ENCODE measurements at regions not wholly inside any gene's neighbourhood (a gene's known extent, or its start where the extent isn't known, plus 50 kb on each side); places are given as distances from the start of the nearest gene placed in this dataset.

DNA sequence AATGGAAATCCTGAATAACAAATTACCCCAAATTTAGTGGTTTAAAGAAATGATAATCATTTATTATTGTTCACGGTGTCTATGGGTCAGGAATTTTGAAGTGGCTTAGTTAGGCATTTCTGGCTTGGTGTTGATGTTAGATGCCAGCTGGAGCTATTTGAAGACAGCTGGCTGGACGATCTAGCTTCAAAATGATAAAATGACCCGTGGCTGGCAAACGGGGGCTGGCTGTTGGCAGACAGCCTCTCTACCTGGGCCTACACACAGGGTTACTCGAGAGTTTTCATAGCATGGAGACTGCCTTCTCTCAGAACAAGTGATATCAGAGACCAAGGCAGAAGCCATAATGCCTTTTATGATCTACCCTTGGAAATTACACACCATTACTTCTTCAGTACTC, 285.2 kb downstream of the METTL15 start (continued):
- no peak for TF ChIP-seq ZBTB11 (tag by site-specific recombination; conservative IDR thresholded peaks at IDR 0.05; ENCODE audit: low read depth)
- TF ChIP-seq ZNF416 (tag by site-specific recombination; IDR thresholded peaks at IDR 0.05), result no peak
- no peak for TF ChIP-seq ZNF514 (tag by site-specific recombination; IDR thresholded peaks at IDR 0.05)
- no peak for TF ChIP-seq ZNF404 (tag by site-specific recombination; IDR thresholded peaks at IDR 0.05)
- TF ChIP-seq GLIS2 (tag by site-specific recombination; IDR thresholded peaks at IDR 0.05), result no peak

DNA sequence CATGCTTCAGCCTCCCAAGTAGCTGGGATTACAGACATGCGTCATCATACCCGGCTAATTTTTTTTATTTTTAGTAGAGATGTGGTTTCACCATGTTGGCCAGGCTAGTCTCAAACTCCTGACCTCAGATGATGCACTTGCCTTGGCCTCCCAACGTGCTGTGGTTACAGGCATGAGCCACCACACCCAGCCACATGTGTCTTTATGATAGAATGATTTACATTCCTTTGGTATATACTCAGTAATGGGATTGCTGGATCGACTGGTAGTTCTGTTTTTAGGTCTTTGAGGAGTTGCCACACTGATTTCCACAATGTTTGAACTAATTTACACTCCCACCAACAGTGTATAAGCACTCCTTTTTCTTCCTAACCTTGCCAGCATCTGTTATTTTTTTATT, 276.2 kb downstream of the METTL15 start:
- no peak overlapping the region for H3K27ac ChIP-seq (ENCODE audit: extremely low read depth, low read depth, low read length)
- H3K4me3 ChIP-seq (ENCODE audit: low read depth, low read length), result no peak overlapping the region
- ChIA-PET POLR2A (no interaction called here), CTCF (no interaction called here)
- H3K36me3 ChIP-seq (ENCODE audit: control insufficient read depth in 2 of 2, insufficient read depth in 1 of 2, low read length in 2 of 2), result no peaks in the 10 kb centered on the region
- H3K4me1 ChIP-seq (ENCODE audit: control insufficient read depth, insufficient read depth, low read length), result no peaks in the 10 kb centered on the region
- no peaks in the 10 kb centered on the region for H3K9me3 ChIP-seq (ENCODE audit: control insufficient read depth, insufficient read depth, low read depth, low read length)
- TF ChIP-seq ZNF777 (tag by site-specific recombination; IDR thresholded peaks at IDR 0.05; ENCODE audit: borderline replicate concordance) (no peak), ZNF843 (tag by site-specific recombination; IDR thresholded peaks at IDR 0.05) (no peak), SETDB1 (IDR thresholded peaks at IDR 0.05; ENCODE audit: insufficient read length, low read length) (no peak), ZBTB17 (tag by site-specific recombination; IDR thresholded peaks at IDR 0.05) (no peak), ZNF155 (tag by site-specific recombination; IDR thresholded peaks at IDR 0.05) (no peak), ATF2 (tag by site-specific recombination; IDR thresholded peaks at IDR 0.05; ENCODE audit: low read depth) (no peak), ZNF335 (tag by site-specific recombination; conservative IDR thresholded peaks at IDR 0.05) (no peak), ZBTB8A (tag by site-specific recombination; IDR thresholded peaks at IDR 0.05) (no peak), ZNF433 (tag by site-specific recombination; IDR thresholded peaks at IDR 0.05; ENCODE audit: low read depth) (no peak), SALL2 (tag by site-specific recombination; IDR thresholded peaks at IDR 0.05; ENCODE audit: borderline replicate concordance) (no peak), ZNF23 (tag by site-specific recombination; IDR thresholded peaks at IDR 0.05; ENCODE audit: borderline replicate concordance) (no peak), GLIS1 (tag by site-specific recombination; IDR thresholded peaks at IDR 0.05) (no peak), KLF10 (tag by site-specific recombination; IDR thresholded peaks at IDR 0.05) (no peak), ZNF530 (tag by site-specific recombination; IDR thresholded peaks at IDR 0.05; ENCODE audit: low read depth) (no peak), ZNF555 (tag by site-specific recombination; conservative IDR thresholded peaks at IDR 0.05) (no peak), ZNF561 (tag by site-specific recombination; IDR thresholded peaks at IDR 0.05; ENCODE audit: borderline replicate concordance) (no peak)
- TF ChIP-seq, protein P1, sequence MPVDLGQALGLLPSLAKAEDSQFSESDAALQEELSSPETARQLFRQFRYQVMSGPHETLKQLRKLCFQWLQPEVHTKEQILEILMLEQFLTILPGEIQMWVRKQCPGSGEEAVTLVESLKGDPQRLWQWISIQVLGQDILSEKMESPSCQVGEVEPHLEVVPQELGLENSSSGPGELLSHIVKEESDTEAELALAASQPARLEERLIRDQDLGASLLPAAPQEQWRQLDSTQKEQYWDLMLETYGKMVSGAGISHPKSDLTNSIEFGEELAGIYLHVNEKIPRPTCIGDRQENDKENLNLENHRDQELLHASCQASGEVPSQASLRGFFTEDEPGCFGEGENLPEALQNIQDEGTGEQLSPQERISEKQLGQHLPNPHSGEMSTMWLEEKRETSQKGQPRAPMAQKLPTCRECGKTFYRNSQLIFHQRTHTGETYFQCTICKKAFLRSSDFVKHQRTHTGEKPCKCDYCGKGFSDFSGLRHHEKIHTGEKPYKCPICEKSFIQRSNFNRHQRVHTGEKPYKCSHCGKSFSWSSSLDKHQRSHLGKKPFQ (tag by site-specific recombination; IDR thresholded peaks at IDR 0.05), result no peak
- TF ChIP-seq, protein P2, sequence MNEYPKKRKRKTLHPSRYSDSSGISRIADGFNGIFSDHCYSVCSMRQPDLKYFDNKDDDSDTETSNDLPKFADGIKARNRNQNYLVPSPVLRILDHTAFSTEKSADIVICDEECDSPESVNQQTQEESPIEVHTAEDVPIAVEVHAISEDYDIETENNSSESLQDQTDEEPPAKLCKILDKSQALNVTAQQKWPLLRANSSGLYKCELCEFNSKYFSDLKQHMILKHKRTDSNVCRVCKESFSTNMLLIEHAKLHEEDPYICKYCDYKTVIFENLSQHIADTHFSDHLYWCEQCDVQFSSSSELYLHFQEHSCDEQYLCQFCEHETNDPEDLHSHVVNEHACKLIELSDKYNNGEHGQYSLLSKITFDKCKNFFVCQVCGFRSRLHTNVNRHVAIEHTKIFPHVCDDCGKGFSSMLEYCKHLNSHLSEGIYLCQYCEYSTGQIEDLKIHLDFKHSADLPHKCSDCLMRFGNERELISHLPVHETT (tag by site-specific recombination; IDR thresholded peaks at IDR 0.05), result no peak
- TF ChIP-seq, protein P3, sequence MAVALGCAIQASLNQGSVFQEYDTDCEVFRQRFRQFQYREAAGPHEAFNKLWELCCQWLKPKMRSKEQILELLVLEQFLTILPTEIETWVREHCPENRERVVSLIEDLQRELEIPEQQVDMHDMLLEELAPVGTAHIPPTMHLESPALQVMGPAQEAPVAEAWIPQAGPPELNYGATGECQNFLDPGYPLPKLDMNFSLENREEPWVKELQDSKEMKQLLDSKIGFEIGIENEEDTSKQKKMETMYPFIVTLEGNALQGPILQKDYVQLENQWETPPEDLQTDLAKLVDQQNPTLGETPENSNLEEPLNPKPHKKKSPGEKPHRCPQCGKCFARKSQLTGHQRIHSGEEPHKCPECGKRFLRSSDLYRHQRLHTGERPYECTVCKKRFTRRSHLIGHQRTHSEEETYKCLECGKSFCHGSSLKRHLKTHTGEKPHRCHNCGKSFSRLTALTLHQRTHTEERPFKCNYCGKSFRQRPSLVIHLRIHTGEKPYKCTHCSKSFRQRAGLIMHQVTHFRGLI (tag by site-specific recombination; IDR thresholded peaks at IDR 0.05), result no peak
